GM19351 (cell line): ENCODE measurements at regions not wholly inside any gene's neighbourhood (a gene's known extent, or its start where the extent isn't known, plus 50 kb on each side); places are given as distances from the start of the nearest gene placed in this dataset.
"Not testable (repeated sequence)": the region's sequence is repeated elsewhere in the genome, so short reads cannot be mapped to it uniquely, and the experiment has no call there.

Source experiments
- ATAC-seq: cut with Tn5 transposase; IDR thresholded peaks from one replicate; pipeline ENCODE4 v1.9.1; 2021; ENCODE audit warnings: mild to moderate bottlenecking, moderate library complexity; ENCODE audit not compliant: unreplicated experiment

DNA sequence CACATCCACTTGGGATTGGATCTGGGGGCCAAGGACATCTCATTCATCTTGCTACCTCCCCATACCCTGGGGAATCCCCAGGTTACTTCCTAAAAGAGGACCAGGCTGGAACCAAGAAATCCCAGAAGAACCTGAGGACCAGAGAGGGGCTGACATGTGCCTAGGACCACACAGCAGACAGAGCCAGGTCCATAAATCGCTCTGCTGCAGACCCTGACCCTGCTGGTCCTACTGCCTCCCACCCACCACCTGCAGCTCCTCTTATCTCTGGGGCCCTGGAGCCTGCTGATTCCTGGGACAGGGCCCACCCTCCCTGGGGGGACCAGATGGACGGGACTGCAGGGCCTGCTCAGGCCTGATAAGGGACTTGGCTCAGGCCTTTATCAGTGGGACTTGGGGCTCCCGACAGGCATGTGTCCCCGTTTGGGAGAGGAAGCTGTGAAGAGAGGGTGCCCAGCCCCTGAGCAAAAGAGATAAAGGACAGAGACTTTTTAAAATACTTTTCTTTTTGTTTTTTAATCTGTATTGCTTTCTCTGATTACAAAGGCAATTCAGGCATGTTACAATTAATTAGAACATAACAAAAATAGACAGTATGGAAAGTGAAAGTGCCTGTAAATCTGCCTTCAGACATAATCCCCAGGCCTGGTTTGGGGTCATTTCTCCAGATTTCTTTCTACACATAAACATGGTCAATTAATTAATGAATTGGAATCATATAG is 101.3 kb upstream of the LARP1 start:
- no peak for ATAC-seq

DNA sequence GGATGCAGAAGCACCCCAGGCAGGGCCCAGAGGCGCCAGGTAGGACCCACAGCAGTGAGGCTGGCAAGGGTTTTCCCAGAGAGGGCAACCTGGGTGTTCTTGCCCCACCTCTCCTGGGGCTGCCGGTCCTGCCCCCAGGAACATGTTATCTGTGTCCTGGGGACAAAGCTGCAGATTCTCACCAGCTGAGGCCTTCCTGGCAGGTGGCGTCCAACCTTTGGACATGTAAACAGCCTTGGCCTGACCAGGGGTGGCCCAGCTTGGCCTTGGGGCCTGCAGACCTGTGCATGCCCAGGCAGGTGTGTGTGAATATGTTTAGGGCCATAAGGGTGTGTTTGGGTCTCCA is 101.8 kb upstream of the LARP1 start:
- ATAC-seq: no peak

DNA sequence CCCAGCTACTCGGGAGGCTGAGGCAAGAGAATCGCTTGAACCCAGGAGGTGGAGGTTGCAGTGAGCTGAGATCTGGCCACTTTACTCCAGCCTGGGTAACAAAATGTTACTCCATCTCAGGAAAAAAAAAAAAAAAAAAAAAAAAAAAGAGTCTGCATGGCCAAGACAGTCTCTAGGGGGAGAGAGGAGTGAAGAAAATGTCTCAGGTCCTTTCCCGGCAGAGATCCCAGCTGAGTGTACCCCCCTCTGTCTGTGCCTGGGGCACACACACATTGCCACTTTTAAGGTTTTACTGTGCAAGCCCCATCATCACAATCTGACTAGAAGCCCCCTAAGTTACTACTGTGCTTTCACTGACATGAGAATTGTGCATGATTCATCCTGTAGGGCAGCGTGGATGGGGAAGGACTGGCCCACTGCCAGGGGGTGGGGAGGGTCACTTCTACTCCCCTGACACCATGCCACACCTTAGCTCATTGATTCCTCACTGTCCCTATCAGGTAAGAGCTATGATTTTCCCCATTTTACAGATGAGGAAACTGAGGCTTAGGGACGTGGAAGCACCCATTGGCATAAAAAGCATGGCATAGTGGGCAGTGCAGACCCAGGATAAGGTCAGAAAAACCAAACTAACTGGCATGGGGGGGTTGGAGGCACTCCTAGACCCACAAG is 102.3 kb upstream of the LARP1 start:
- no peak for ATAC-seq

GRCh38 chr5:154651795-154652194 is 103.4 kb upstream of the LARP1 start:
- not testable (repeated sequence) for ATAC-seq

DNA sequence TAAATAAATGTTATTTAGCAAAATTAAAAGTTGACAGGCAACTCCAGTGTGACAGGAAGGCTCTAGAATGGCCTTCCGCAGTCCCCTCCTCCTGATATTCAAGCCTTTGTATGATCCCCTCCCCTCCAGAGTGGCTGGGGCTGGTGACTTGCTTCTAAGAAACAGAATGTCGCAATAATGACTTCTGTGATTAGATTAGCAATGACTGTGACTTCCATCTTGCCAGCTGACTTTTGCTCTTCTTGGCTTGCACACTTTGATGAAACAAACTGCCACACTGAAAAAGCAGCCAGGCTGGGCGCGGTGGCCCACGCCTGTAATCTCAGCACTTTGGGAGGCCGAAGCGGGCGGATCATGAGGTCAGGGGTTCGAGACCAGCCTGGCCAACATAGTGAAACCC is 106.5 kb upstream of the LARP1 start:
- no peak for ATAC-seq

DNA sequence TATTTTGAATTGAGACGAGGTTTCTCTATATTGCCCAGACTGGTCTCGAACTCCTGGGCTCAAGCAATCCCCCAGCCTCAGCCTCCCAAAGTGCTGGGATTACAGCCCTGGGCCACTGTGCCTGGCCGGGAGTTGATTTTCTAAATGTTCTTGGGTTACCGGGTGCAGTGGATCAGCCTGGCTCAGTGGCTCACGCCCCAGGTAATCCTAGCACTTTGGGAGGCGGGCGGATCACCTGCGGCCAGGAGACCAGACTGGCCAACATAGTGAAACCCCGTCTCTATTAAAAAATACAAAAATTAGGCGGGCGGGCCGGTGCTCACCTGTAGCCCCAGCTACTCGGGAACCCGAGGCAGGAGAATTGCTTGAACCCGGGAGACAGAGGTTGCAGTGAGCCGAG is 106.9 kb upstream of the LARP1 start:
- no peak for ATAC-seq

GRCh38 chr5:154647761-154648145 is 107.4 kb upstream of the LARP1 start:
- ATAC-seq: no peak

DNA sequence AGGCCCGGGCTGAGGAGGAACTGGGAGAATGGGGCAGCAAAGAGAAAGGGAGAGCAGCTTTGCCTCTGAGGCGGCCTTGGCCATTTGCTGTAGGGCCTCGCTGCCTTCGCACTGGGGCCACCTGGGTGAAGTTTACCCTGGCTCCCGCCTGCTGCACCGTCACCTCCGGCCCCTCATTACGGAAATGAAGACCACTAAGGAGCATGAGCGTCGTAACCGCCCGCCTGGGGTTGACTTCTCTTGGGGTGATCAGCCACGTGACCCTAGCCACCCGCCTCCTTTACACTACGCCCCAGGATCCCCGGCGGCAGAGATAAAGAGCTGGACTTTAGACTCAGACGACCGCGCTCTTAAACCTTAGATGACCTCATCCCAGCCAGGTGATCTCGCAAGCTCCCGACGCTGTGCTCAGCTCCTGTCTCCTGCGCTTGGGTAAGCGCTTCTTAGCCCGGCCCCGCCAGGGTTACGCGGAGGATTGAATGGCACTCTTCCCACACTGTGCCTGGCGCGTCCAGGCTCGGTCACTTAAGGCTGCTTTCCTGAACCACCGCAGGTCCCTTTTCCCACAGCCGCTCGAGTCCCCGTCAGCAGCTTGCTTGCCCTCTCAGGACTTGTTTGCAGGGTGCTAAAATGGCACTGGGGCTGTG is 107.9 kb upstream of the LARP1 start:
- peak; percentile 71 for ATAC-seq

- peak; percentile 29 for ATAC-seq
Observed at GRCh38 chr5:154646745-154647113, 108.4 kb upstream of the LARP1 start.

GRCh38 chr5:154644745-154645411 is 110.3 kb upstream of the LARP1 start:
- no peak for ATAC-seq

DNA sequence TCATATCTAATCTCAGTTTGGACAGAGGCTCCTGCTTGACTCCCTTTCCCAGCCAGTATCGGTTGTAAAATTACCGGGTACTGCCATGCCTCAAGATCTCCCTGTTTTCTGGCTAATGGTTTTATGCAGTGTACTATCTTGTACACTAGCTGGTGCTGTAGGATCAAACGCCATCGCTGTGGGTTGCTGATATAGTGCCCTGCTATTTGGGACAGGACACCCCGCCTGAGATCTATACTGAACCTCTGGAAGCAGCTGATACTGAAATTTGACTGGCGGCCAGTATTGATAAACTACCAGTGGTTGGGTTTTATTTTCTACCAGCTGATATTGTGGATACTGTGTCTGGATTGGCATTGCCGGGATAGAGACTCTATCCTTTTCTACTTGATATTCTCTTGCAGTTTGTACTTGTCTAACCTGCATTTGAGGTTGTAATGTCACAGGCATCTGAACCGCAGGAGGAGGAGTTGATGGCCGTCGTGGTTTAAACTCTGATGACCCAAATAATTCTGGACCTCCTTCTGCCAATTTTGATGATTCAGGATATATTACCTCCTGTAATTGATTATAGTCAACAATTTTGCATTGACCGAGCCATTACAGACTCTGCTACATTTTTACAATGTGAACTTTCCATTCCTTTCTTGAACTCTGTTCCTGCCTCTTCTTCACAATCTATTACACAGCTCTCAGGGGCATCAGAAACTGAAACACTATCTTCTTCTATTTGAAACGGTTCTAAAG is 112.5 kb upstream of the LARP1 start:
- no peak for ATAC-seq

- not testable (repeated sequence) for ATAC-seq
Observed at GRCh38 chr5:154640213-154640831, 114.9 kb upstream of the LARP1 start.

DNA sequence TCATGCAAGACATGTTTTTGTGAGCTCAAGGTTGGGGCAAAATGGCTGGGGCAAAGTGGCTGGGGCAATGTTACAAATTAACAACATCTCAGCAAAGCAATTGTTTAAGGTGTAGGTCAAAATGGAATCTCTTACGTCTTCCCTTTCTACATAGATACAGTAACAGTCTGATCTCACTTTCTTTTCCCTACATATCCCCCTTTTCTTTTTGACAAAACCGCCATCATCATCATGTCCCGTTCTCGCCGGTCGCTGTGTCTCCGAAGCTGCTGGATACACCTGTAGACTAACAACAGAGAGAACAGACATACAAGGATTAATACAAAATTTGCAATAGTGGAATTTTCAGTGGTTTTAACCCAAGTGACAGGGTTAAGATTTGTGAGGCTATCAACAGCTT is 118.4 kb upstream of the LARP1 start:
- not testable (repeated sequence) for ATAC-seq

GRCh38 chr5:154636271-154636670 is 118.9 kb upstream of the LARP1 start:
- ATAC-seq: not testable (repeated sequence)

DNA sequence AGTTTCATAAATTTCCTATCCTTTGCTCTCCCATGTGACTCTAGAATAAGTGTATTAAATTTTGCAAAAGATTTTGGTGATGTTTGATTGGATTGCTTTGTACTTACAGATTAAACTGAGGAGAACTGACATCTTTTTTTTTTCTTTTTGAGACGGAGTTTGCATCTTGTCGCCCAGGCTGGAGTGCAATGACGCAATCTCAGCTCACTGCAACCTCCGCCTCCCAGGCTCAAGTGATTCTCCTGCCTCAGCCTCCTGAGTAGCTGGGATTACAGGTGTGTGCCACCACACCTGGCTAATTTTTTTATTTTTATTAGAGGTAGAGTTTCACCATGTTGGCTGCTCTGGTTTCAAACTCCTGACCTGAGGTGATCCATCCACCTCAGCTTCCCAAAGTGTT is 121.4 kb upstream of the LARP1 start:
- not testable (repeated sequence) for ATAC-seq

DNA sequence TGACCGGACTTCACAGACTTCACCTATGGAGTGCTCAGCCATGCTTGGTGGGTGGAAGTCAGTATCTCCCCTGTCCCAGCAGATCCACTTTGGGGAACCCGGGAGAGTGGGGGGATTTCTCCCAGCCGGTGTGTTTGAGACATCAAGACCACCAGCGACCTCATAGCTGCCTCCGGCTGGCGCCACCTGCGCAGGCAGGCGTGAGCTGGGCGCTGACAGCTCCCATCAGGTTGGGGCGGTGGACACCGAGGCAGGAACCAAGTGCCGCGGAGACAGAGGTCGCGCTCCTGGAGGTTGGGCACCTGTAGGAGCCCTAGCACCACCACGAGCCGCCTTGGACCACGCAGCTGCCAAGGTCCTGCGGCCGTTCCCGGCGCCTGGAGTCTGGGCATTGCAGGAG is 124.0 kb upstream of the LARP1 start:
- no peak for ATAC-seq

DNA sequence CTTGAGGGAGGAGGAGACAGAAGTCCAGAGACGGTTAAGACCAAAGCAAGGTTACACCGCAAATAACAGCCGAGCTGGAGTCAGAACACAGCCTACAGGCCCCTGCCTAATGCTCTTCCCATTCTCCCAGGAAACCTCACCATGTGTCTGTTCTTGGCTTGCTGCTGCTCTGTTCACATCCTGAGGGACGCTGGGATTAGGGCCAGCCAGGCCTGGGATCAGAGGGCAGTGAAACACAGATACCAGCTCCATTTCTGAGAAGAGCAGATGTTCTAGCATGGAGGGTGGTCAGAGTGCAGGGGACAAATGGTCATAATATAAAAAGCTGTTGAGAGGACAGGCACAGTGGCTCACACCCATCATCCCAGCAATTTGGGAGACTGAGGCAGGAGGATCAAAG is 124.8 kb upstream of the LARP1 start:
- no peak for ATAC-seq

- ATAC-seq: no peak
Observed at GRCh38 chr5:154628685-154629084, 126.5 kb upstream of the LARP1 start.

DNA sequence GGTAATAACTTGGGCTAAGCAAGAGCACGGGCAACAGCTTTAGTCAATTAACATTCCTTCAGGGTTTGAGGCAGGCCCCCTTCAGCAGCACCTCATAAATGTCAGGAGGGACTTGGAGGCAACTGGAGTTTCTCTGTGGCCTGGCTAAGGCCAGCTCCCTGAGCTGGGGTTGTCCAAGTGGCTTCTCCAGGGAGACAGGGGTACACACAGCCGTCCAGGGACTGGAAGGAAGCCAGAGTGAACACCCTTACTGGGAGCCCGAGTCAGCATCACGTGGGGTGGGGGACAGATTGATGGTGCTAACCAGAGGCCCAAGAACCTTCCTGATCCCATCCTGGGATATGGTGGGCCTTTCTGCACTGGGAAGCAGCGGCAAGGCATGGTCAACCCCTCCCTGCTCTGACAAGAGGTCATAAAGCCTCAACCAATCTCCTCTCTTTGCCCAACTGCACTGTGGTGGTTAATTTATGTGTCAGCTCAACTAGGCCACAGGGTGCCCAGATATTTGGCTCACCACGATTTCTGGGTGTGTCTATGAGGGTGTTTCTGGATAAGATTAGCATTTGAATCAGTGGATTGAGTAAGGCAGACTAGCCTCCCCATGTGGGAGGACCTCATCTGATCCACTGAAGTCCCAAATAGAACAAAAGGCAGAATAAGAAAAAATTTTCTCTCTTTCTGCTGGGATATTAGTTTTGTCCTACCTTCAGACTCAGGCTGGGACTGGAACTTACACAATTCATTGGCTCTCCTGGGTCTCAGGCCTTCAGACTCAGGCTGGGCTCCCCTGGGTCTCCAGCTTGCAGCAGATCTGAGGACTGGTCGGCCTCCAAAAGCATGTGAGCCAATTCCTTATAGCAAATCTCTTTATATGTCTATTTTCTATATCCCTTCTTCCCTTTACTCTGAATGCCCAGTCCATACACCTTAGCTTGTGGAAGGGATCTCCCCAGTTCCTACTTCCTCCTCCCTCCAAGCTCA is 127.2 kb upstream of the LARP1 start:
- ATAC-seq: no peak
